HepG2 (cell line): ENCODE measurements at regions not wholly inside any gene's neighbourhood (a gene's known extent, or its start where the extent isn't known, plus 50 kb on each side); places are given as distances from the start of the nearest gene placed in this dataset.
A peak's percentile ranks its signal among the peaks of the same experiment; 100 is the strongest.

Experiments
- ATAC-seq: fragments of 200-7000 bp; cut with Tn5 transposase; 3 replicates; pipeline ENCODE4 v1.9.1; 2020; ENCODE audit warnings: mild to moderate bottlenecking, moderate library complexity
- BruUV-seq: library from RNA; stranded (reverse); fragments of 400-500 nt; replicated peaks from 2 replicates; lab custom pipeline; 2021; lab: Mats Ljungman, UMichigan
- CTCF ChIA-PET: fragments of 300-600 bp; formaldehyde crosslinking; extraction: SDS; loops from one replicate; lab custom pipeline; 2021; ENCODE audit warnings: low total read pairs, inconsistent platforms, low intra/inter-chr PET ratio; lab: Yijun Ruan, JAX
- POLR2A ChIA-PET: fragments of 350-600 bp; sonication (Branson Sonifier 250); formaldehyde crosslinking; loops from one replicate; lab custom pipeline; 2020; ENCODE audit warnings: antibody characterized with exemption, inconsistent platforms; lab: Yijun Ruan, JAX
- DNase-seq: peaks from one replicate; pipeline ENCODE4 v3.0.0-alpha.2; 2015; ENCODE audit warnings: low spot score
- FAIRE-seq: peaks from 3 replicates; lab custom pipeline; 2011; peaks lifted over from hg19 to GRCh38; lab: Jason Lieb, UNC
- H2AFZ ChIP-seq: one replicate; pipeline ENCODE4 v1.6.1; 2011; ENCODE audit warnings: low read length, inconsistent platforms
- H3K27ac ChIP-seq: fragments of 300-600 bp; 3 replicates; pipeline ENCODE4 v1.8.0; 2011; ENCODE audit warnings: mixed run types, mild to moderate bottlenecking, mixed read lengths, low read length, inconsistent platforms; ENCODE audit not compliant: insufficient read depth; ENCODE audit errors: extremely low read length
- H3K27me3 ChIP-seq, 2 experiments: fragments of 200-600 bp in 1 of 2; 2 replicates in 1 of 2; 3 replicates in 1 of 2; pipeline versions ENCODE4 v1.6.0 to v1.8.0; 2011; ENCODE audit warnings: low read length in 2 of 2, mild to moderate bottlenecking in 2 of 2, moderate library complexity in 2 of 2, inconsistent platforms in 1 of 2; ENCODE audit not compliant: insufficient read depth in 2 of 2, control insufficient read depth in 1 of 2
- H3K36me3 ChIP-seq, 2 experiments: fragments of 200-600 bp in 1 of 2; replicated peaks in 1 of 2; 2 replicates in 1 of 2; 3 replicates in 1 of 2; pipeline versions ENCODE4 v1.5.1 to v1.8.0; 2011; ENCODE audit warnings: low read length in 2 of 2, inconsistent platforms in 1 of 2; ENCODE audit not compliant: insufficient read depth in 2 of 2, control insufficient read depth in 1 of 2
- H3K4me1 ChIP-seq: 2 replicates; pipeline ENCODE4 v1.5.1; 2012; ENCODE audit warnings: low read length, inconsistent platforms; ENCODE audit not compliant: insufficient read depth
- H3K4me2 ChIP-seq: 2 replicates; pipeline ENCODE4 v1.6.0; 2011; ENCODE audit warnings: low read depth, low read length, inconsistent platforms
- H3K4me3 ChIP-seq, 3 experiments: fragments of 200-600 bp in 1 of 3; sonication (generic), shearing (Covaris generic) in 1 of 3; replicated peaks in 1 of 3; 2 replicates each; pipeline ENCODE4 v1.5.1; 2011 to 2016; ENCODE audit warnings: low read length in 3 of 3, inconsistent platforms in 2 of 3, low read depth in 2 of 3, mild to moderate bottlenecking in 2 of 3, control low read depth in 1 of 3, mixed read lengths in 1 of 3; ENCODE audit not compliant: insufficient read depth in 1 of 3
- H3K79me2 ChIP-seq: one replicate; pipeline ENCODE4 v1.6.1; 2011; ENCODE audit warnings: low read length, inconsistent platforms; ENCODE audit not compliant: insufficient read depth
- H3K9ac ChIP-seq: 2 replicates; pipeline ENCODE4 v1.6.0; 2011; ENCODE audit warnings: mild to moderate bottlenecking, low read depth, low read length, inconsistent platforms; ENCODE audit not compliant: insufficient read depth
- H3K9me3 ChIP-seq: 2 replicates; pipeline ENCODE4 v1.5.1; 2012; ENCODE audit warnings: mild to moderate bottlenecking, low read length
- H4K20me1 ChIP-seq: 2 replicates; pipeline ENCODE4 v1.6.0; 2011; ENCODE audit warnings: inconsistent platforms, mild to moderate bottlenecking, low read length, moderate library complexity; ENCODE audit not compliant: insufficient read depth
- FUBP1 ChIP-seq: sonication (generic); formaldehyde crosslinking; IDR thresholded peaks from 2 replicates; pipeline ENCODE4 v1.5.1; 2020; ENCODE audit warnings: missing genetic modification reagents, mild to moderate bottlenecking, borderline replicate concordance
- HNF1B ChIP-seq: sonication (generic); formaldehyde crosslinking; IDR thresholded peaks from 2 replicates; pipeline ENCODE4 v1.5.1; 2020; ENCODE audit warnings: mild to moderate bottlenecking, moderate library complexity, missing genetic modification reagents
- MIER3 ChIP-seq: IDR thresholded peaks from 2 replicates; pipeline ENCODE4 v1.6.1; 2016; ENCODE audit warnings: missing compliant biosample characterization, borderline replicate concordance
- MLX ChIP-seq: IDR thresholded peaks from 2 replicates; pipeline ENCODE4 v1.6.1; 2016
- NR1H2 ChIP-seq: sonication (generic); formaldehyde crosslinking; IDR thresholded peaks from 2 replicates; pipeline ENCODE4 v1.8.1; 2022; ENCODE audit warnings: low read depth, missing genetic modification reagents, borderline replicate concordance
- RFXANK ChIP-seq: IDR thresholded peaks from 2 replicates; pipeline ENCODE4 v1.6.1; 2016
- ZBTB37 ChIP-seq: sonication (generic); formaldehyde crosslinking; IDR thresholded peaks from 2 replicates; pipeline ENCODE4 v1.4.0; 2020; ENCODE audit warnings: mild to moderate bottlenecking, missing genetic modification reagents
- ZC3H4 ChIP-seq: sonication (generic); formaldehyde crosslinking; IDR thresholded peaks from 2 replicates; pipeline ENCODE4 v1.4.0; 2020; ENCODE audit warnings: missing genetic modification reagents, borderline replicate concordance
- ZNF160 ChIP-seq: sonication (generic); formaldehyde crosslinking; IDR thresholded peaks from 2 replicates; pipeline ENCODE4 v1.8.0; 2022; ENCODE audit warnings: mild to moderate bottlenecking, inconsistent platforms, missing genetic modification reagents
- ZNF17 ChIP-seq: sonication (generic); formaldehyde crosslinking; IDR thresholded peaks from 2 replicates; pipeline ENCODE4 v1.5.0; 2020; ENCODE audit warnings: mild to moderate bottlenecking, missing genetic modification reagents
- ZNF503 ChIP-seq: sonication (generic); formaldehyde crosslinking; IDR thresholded peaks from 2 replicates; pipeline ENCODE4 v1.4.0; 2020; ENCODE audit warnings: missing genetic modification reagents
- ZNF652 ChIP-seq: IDR thresholded peaks from 2 replicates; pipeline ENCODE4 v1.6.1; 2016; ENCODE audit warnings: low read depth, borderline replicate concordance
- ZNF800 ChIP-seq: sonication (generic); formaldehyde crosslinking; IDR thresholded peaks from 2 replicates; pipeline ENCODE4 v1.4.0; 2020; ENCODE audit warnings: missing genetic modification reagents
- ZNF850 ChIP-seq: sonication (generic); formaldehyde crosslinking; conservative IDR thresholded peaks from 2 replicates; pipeline ENCODE4 v1.9.0; 2021; ENCODE audit warnings: mild to moderate bottlenecking, missing genetic modification reagents
- WGBS: methylation state at CpG from one replicate; pipeline ENCODE4 v1.1.6; 2017; ENCODE audit warnings: low lambda C conversion rate; 5-methylcytosine and 5-hydroxymethylcytosine counted together
- in situ Hi-C: cut with HindIII; loops from 2 replicates; pipeline ENCODE4 v1.10.0; 2017; ENCODE audit warnings: low pct_unique_long_range_greater_than_20kb; ENCODE audit not compliant: extremely low pct_ligation_motif_present
- intact Hi-C: fragments of 100-400 bp; cut with micrococcal nuclease; formaldehyde crosslinking; loops from one replicate; pipeline ENCODE4 v1.10.0; 2022; ENCODE audit not compliant: unreplicated experiment

- TF ChIP-seq FUBP1 (CRISPR knock-in tag) (no peak), NR1H2 (CRISPR knock-in tag) (no peak)
- TF ChIP-seq, all 625 proteins: peak for 0
Observed at GRCh38 chr11:129578006-129578405, 202.4 kb downstream of the BARX2 start (continued).

GRCh38 chr11:129580278-129580677 is 204.6 kb downstream of the BARX2 start:
- no peaks in the 10 kb centered on the region for H4K20me1 ChIP-seq
- TF ChIP-seq ZNF800 (CRISPR knock-in tag) (no peak), ZNF850 (no peak), ZNF17 (no peak), ZNF503 (CRISPR knock-in tag) (no peak), MIER3 (CRISPR knock-in tag) (no peak), ZNF160 (CRISPR knock-in tag) (no peak), ZNF652 (CRISPR knock-in tag) (no peak), ZC3H4 (CRISPR knock-in tag) (no peak), RFXANK (CRISPR knock-in tag) (no peak), ZBTB37 (no peak), MLX (CRISPR knock-in tag) (no peak), HNF1B (CRISPR knock-in tag) (no peak)

More at GRCh38 chr11:129580278-129580677, 204.6 kb downstream of the BARX2 start:
- Histone ChIP-seq H3K27ac (no peak overlapping the region), H3K4me2 (no peak overlapping the region), H2AFZ (no peak overlapping the region), H3K79me2 (no peaks in the 10 kb centered on the region), H3K4me1 (no peaks in the 10 kb centered on the region), H3K9ac (no peak overlapping the region), H3K9me3 (no peaks in the 10 kb centered on the region), H3K27me3 (peaks cover 0 to 16% of the 10 kb centered on the region in 2 experiments; a peak in 2 of 5 replicates), H3K36me3 (no peaks in the 10 kb centered on the region), H3K4me3 (no peak overlapping the region)
- intact Hi-C loops = no loop called here
- peak; percentile 76 for ATAC-seq
- ChIA-PET CTCF (no interaction called here), POLR2A (no interaction called here)
- BruUV-seq = no TSS peak
- FAIRE-seq = no peak
- DNase-seq = no peak
- 53% methylated on average over 9 of the region's 10 CpGs for WGBS
- in situ Hi-C loops = no loop called here
